ENCODE measurements at regions not wholly inside any gene's neighbourhood (a gene's known extent, or its start where the extent isn't known, plus 50 kb on each side); places are given as distances from the start of the nearest gene placed in this dataset.

DNA sequence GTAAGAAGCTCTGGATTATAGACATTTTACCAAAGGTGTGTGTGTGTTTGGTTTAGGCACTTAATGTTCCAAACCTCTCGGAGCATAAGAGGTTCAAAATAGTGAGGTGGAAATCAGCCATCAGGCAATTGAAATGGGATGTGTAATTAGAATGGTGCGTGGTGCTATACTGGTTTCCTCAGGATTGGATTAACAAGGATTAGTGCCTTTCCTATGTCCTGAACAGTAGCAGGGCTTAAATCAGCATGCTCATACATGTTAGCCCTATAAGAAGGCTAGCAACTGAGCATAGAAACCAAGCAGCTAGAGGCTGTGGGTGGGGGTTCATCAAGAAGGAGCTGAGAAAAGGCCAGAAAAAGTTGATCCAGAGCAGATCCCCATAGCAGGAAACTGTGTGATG lies 256.8 kb upstream of the CXXC4 start:
- ATAC-seq (replicated peaks in 1 of 4) (no peak), DNase-seq (no peak)
- no peaks in the 10 kb centered on the region for H3K4me1 ChIP-seq (ENCODE audit: control insufficient read depth in 1 of 2, extremely low read depth in 1 of 2, insufficient read depth in 2 of 2, low read length in 2 of 2)
- H3K36me3 ChIP-seq (ENCODE audit: control insufficient read depth in 2 of 2, extremely low read depth in 1 of 2, insufficient read depth in 1 of 2, low read length in 1 of 2), result no peaks in the 10 kb centered on the region
- Mint-ChIP-seq H3K9me3 (peaks cover 0 to 4% (median 0%) of the 10 kb centered on the region in 3 donors), H3K36me3 (no peaks in the 10 kb centered on the region), H3K27ac (no peak overlapping the region), H3K27me3 (no peaks in the 10 kb centered on the region), H3K4me1 (peaks cover 0 to 1% (median 0%) of the 10 kb centered on the region in 3 donors), H3K4me3 (no peak overlapping the region)
- ChIA-PET POLR2A (no interaction called here), CTCF (no interaction called here)
- no peaks in the 10 kb centered on the region for H3K27me3 ChIP-seq (replicated peaks in 1 of 2; ENCODE audit: control insufficient read depth in 2 of 2, extremely low read depth in 1 of 2, insufficient read depth in 2 of 2, low read length in 1 of 2)
- peaks cover 2% of the 10 kb centered on the region for H3K9me3 ChIP-seq
- H3K27ac ChIP-seq (ENCODE audit: low read length), result no peak overlapping the region
- no peak overlapping the region for H3K4me3 ChIP-seq (ENCODE audit: control insufficient read depth in 1 of 2, extremely low read depth in 1 of 2, low read length in 1 of 2)
- WGBS (ENCODE audit: insufficient coverage), result 92% methylated on average over 2 of the region's 2 CpGs

DNA sequence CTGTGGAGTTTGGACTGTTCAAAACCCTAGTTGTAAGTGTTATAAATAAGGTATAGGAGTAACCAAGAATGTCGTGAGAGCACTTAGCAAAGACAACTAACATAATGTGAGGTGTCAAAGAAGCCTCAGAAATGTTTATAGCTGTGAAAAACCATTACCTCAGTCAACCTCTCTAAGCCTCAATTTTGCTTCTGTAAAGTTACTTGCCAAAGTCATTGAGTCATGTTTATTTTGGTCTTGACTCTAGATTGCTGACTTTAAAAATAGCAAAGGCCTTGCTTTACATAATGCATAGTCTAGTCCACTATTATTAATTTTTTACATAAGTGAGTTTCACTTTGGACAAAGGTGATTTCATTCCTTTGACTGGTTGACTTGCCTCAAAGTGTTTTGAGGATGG lies 257.6 kb upstream of the CXXC4 start:
- no peak for ATAC-seq (replicated peaks in 1 of 4)
- CTCF ChIA-PET, result interaction anchor here in 1 of 2 donors (0.6 kb wide), 1 partner anchor 876 kb away, joined by 3 read pairs; no protein-coding TSS in a partner anchor

DNA sequence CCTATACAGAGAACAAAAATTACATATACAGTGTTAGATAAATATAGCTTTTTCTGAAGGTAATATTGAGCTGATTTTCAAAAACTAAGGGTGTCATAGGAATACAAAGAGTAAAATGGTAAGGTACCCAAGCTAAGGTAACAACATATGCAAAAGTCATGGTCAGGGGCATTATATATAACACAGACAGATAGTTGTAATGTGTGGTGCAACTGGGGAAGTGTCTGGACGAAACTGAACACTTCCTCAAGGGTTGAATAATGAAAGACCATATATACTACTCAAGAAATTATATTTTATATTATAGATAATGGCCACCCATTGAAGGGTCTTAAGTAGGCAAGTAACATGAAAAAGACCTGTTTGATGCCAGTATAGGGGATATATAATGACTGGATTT lies 262.1 kb upstream of the CXXC4 start:
- WGBS (ENCODE audit: insufficient coverage), result no CpG with 5 or more reads among the region's 1 CpG
- H3K27ac Mint-ChIP-seq, result no peak overlapping the region
- Histone ChIP-seq H3K9me3 (no peaks in the 10 kb centered on the region), H3K4me1 (ENCODE audit: control insufficient read depth in 1 of 2, extremely low read depth in 1 of 2, insufficient read depth in 2 of 2, low read length in 2 of 2) (no peaks in the 10 kb centered on the region), H3K36me3 (ENCODE audit: control insufficient read depth in 2 of 2, extremely low read depth in 1 of 2, insufficient read depth in 1 of 2, low read length in 1 of 2) (no peaks in the 10 kb centered on the region), H3K27ac (ENCODE audit: low read length) (no peak overlapping the region), H3K27me3 (replicated peaks in 1 of 2; ENCODE audit: control insufficient read depth in 2 of 2, extremely low read depth in 1 of 2, insufficient read depth in 2 of 2, low read length in 1 of 2) (no peaks in the 10 kb centered on the region), H3K4me3 (ENCODE audit: control insufficient read depth in 1 of 2, extremely low read depth in 1 of 2, low read length in 1 of 2) (no peak overlapping the region)
- ChIA-PET CTCF (no interaction called here), POLR2A (no interaction called here)
- ATAC-seq (replicated peaks in 1 of 4) (no peak), DNase-seq (no peak)
- H3K9me3 Mint-ChIP-seq, result peaks cover 0 to 4% (median 0%) of the 10 kb centered on the region in 3 donors
- no peaks in the 10 kb centered on the region for H3K27me3 Mint-ChIP-seq
- H3K4me3 Mint-ChIP-seq, result no peak overlapping the region
- H3K4me1 Mint-ChIP-seq, result peaks cover 4 to 8% (median 6%) of the 10 kb centered on the region in 3 donors
- no peaks in the 10 kb centered on the region for H3K36me3 Mint-ChIP-seq

More for the DNA sequence above, 257.6 kb upstream of the CXXC4 start:
- Histone ChIP-seq H3K27ac (ENCODE audit: low read length) (no peak overlapping the region), H3K27me3 (replicated peaks in 1 of 2; ENCODE audit: control insufficient read depth in 2 of 2, extremely low read depth in 1 of 2, insufficient read depth in 2 of 2, low read length in 1 of 2) (no peaks in the 10 kb centered on the region), H3K4me3 (ENCODE audit: control insufficient read depth in 1 of 2, extremely low read depth in 1 of 2, low read length in 1 of 2) (no peak overlapping the region), H3K36me3 (ENCODE audit: control insufficient read depth in 2 of 2, extremely low read depth in 1 of 2, insufficient read depth in 1 of 2, low read length in 1 of 2) (no peaks in the 10 kb centered on the region), H3K4me1 (ENCODE audit: control insufficient read depth in 1 of 2, extremely low read depth in 1 of 2, insufficient read depth in 2 of 2, low read length in 2 of 2) (no peaks in the 10 kb centered on the region), H3K9me3 (no peaks in the 10 kb centered on the region)
- Mint-ChIP-seq H3K4me3 (no peak overlapping the region), H3K27ac (no peak overlapping the region), H3K36me3 (no peaks in the 10 kb centered on the region), H3K9me3 (peaks cover 0 to 4% (median 0%) of the 10 kb centered on the region in 3 donors), H3K27me3 (no peaks in the 10 kb centered on the region), H3K4me1 (peaks cover 0 to 1% (median 0%) of the 10 kb centered on the region in 3 donors)
- no peak for DNase-seq
- POLR2A ChIA-PET, result interaction anchor here in 1 of 2 donors (0.7 kb wide), 1 partner anchor 167 kb away, joined by 3 read pairs; no protein-coding TSS in a partner anchor
- WGBS (ENCODE audit: insufficient coverage), result no CpG with 5 or more reads among the region's 1 CpG

DNA sequence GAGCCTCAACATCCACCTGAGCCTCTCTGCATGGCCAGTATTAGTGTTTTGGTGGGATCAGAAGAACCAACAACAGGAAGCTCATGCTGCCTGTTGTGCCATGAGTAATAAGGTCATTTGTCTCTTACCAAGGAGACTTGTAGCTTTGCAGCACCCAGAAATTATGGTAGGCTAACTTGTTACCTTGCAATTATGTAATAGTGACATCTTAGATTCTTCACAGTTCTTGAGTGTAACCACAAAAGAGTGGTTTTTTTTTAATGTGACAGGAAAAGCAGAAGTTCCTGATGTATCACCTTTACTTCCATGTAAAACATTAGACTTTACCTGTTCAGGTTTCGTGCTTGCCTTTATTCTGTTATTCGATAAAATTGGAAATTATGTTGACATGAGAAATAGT lies 263.9 kb upstream of the CXXC4 start:
- DNase-seq (no peak), ATAC-seq (replicated peaks in 1 of 4) (peak in 1 of 4 experiments; percentile 34)
- no CpG with 5 or more reads among the region's 2 CpGs for WGBS (ENCODE audit: insufficient coverage)
- Histone ChIP-seq H3K36me3 (ENCODE audit: control insufficient read depth in 2 of 2, extremely low read depth in 1 of 2, insufficient read depth in 1 of 2, low read length in 1 of 2) (no peaks in the 10 kb centered on the region), H3K27ac (ENCODE audit: low read length) (no peak overlapping the region), H3K27me3 (replicated peaks in 1 of 2; ENCODE audit: control insufficient read depth in 2 of 2, extremely low read depth in 1 of 2, insufficient read depth in 2 of 2, low read length in 1 of 2) (no peaks in the 10 kb centered on the region), H3K4me1 (ENCODE audit: control insufficient read depth in 1 of 2, extremely low read depth in 1 of 2, insufficient read depth in 2 of 2, low read length in 2 of 2) (no peaks in the 10 kb centered on the region), H3K9me3 (no peaks in the 10 kb centered on the region), H3K4me3 (ENCODE audit: control insufficient read depth in 1 of 2, extremely low read depth in 1 of 2, low read length in 1 of 2) (no peak overlapping the region)
- H3K27me3 Mint-ChIP-seq, result peaks cover 0 to 4% of the 10 kb centered on the region in 2 donors
- peaks cover 4 to 8% (median 6%) of the 10 kb centered on the region in 3 donors for H3K4me1 Mint-ChIP-seq
- H3K27ac Mint-ChIP-seq, result no peak overlapping the region
- no peak overlapping the region for H3K4me3 Mint-ChIP-seq
- ChIA-PET CTCF (interaction anchor here in 1 of 2 donors (0.7 kb wide), 1 partner anchor 11 kb away, joined by 7 read pairs; no protein-coding TSS in a partner anchor), POLR2A (interaction anchor here in 1 of 2 donors (0.7 kb wide), 1 partner anchor 698 kb away, joined by 3 read pairs; no protein-coding TSS in a partner anchor)
- peaks cover 0 to 4% (median 0%) of the 10 kb centered on the region in 3 donors for H3K9me3 Mint-ChIP-seq
- no peaks in the 10 kb centered on the region for H3K36me3 Mint-ChIP-seq

DNA sequence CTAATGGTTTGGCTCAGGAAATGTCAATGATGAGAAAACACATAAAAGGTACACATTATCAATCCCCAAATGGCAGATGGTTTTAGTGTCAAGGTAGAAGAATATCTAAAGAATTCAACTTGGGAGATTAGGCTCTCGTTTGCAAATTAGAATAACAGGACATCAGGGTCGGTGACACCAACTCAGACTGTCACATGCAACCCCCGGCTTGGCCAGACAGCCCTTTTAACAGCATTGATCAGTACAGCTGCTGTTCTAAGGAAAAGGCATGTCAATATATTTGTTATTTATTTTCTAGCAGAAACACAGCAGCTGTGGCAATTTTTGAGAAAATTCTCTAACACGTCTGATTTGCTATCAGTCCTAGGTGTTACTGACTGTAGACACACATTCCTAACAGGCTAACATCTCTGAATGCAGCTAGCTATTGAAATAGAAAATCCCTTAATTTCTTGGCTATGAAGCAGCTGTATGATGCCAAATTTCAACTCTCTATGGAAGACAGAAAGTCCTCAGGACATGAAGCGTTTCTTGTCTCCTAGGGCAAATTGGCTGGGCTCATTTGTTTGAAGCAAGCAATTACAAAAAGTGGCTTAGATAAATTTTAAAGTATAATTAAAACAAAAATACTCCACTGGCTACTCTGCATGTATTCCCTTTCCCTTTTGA lies 269.0 kb upstream of the CXXC4 start:
- Histone ChIP-seq H3K27me3 (replicated peaks in 1 of 2; ENCODE audit: control insufficient read depth in 2 of 2, extremely low read depth in 1 of 2, insufficient read depth in 2 of 2, low read length in 1 of 2) (no peaks in the 10 kb centered on the region), H3K27ac (ENCODE audit: low read length) (no peak overlapping the region), H3K4me3 (ENCODE audit: control insufficient read depth in 1 of 2, extremely low read depth in 1 of 2, low read length in 1 of 2) (no peak overlapping the region), H3K4me1 (ENCODE audit: control insufficient read depth in 1 of 2, extremely low read depth in 1 of 2, insufficient read depth in 2 of 2, low read length in 2 of 2) (no peaks in the 10 kb centered on the region), H3K36me3 (ENCODE audit: control insufficient read depth in 2 of 2, extremely low read depth in 1 of 2, insufficient read depth in 1 of 2, low read length in 1 of 2) (no peaks in the 10 kb centered on the region), H3K9me3 (no peaks in the 10 kb centered on the region)
- ChIA-PET POLR2A (no interaction called here), CTCF (no interaction called here)
- no peaks in the 10 kb centered on the region for H3K36me3 Mint-ChIP-seq
- peaks cover 3 to 7% (median 4%) of the 10 kb centered on the region in 3 donors for H3K4me1 Mint-ChIP-seq
- DNase-seq (no peak), ATAC-seq (replicated peaks in 1 of 4) (no peak)
- no peaks in the 10 kb centered on the region for H3K9me3 Mint-ChIP-seq
- H3K27ac Mint-ChIP-seq, result no peak overlapping the region
- whole genome bisulfite sequencing (ENCODE audit: insufficient coverage), result no CpG with 5 or more reads among the region's 5 CpGs
- peaks cover 0 to 7% of the 10 kb centered on the region in 2 donors for H3K27me3 Mint-ChIP-seq
- H3K4me3 Mint-ChIP-seq, result no peak overlapping the region

DNA sequence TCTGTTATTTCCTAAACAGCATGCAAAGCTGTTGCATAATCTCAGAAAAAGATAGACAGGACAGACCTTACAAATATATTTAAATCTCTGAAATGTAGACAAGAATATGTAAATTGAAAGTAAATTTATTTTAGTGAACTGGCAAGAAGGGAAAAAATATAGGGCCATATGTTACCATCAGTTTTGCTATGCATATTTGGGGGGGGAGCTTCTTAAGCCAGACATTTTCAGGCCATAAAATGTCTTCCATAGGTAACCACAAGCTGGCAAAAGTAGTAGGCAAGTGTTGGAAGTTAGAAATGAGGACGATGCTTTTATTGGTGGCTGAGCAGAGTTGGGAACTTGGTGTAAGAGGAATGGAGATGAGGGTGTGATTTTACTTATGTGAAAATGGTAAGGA lies 272.0 kb upstream of the CXXC4 start:
- DNase-seq (no peak), ATAC-seq (replicated peaks in 1 of 4) (no peak)
- Mint-ChIP-seq H3K4me1 (peaks cover 0 to 2% (median 2%) of the 10 kb centered on the region in 3 donors), H3K4me3 (no peak overlapping the region), H3K9me3 (no peaks in the 10 kb centered on the region), H3K36me3 (no peaks in the 10 kb centered on the region), H3K27ac (no peak overlapping the region), H3K27me3 (peaks cover 0 to 7% of the 10 kb centered on the region in 2 donors)
- H3K4me3 ChIP-seq (ENCODE audit: control insufficient read depth in 1 of 2, extremely low read depth in 1 of 2, low read length in 1 of 2), result no peak overlapping the region
- H3K27ac ChIP-seq (ENCODE audit: low read length), result no peak overlapping the region
- no peaks in the 10 kb centered on the region for H3K4me1 ChIP-seq (ENCODE audit: control insufficient read depth in 1 of 2, extremely low read depth in 1 of 2, insufficient read depth in 2 of 2, low read length in 2 of 2)
- CTCF ChIA-PET, result no interaction called here
- no peaks in the 10 kb centered on the region for H3K9me3 ChIP-seq
- WGBS (ENCODE audit: insufficient coverage), result 80% methylated on average over 1 of the region's 1 CpG
- H3K36me3 ChIP-seq (ENCODE audit: control insufficient read depth in 2 of 2, extremely low read depth in 1 of 2, insufficient read depth in 1 of 2, low read length in 1 of 2), result no peaks in the 10 kb centered on the region
- POLR2A ChIA-PET, result no interaction called here
- H3K27me3 ChIP-seq (replicated peaks in 1 of 2; ENCODE audit: control insufficient read depth in 2 of 2, extremely low read depth in 1 of 2, insufficient read depth in 2 of 2, low read length in 1 of 2), result no peaks in the 10 kb centered on the region
